HepG2 (cell line): ENCODE measurements at regions not wholly inside any gene's neighbourhood (a gene's known extent, or its start where the extent isn't known, plus 50 kb on each side); places are given as distances from the start of the nearest gene placed in this dataset.
A peak's percentile ranks its signal among the peaks of the same experiment; 100 is the strongest.

ENCODE experiments used
- ATAC-seq: fragments of 200-7000 bp; cut with Tn5 transposase; 3 replicates; pipeline ENCODE4 v1.9.1; 2020; ENCODE audit warnings: mild to moderate bottlenecking, moderate library complexity
- BruUV-seq: library from RNA; stranded (reverse); fragments of 400-500 nt; replicated peaks from 2 replicates; lab custom pipeline; 2021; lab: Mats Ljungman, UMichigan
- CTCF ChIA-PET: fragments of 300-600 bp; formaldehyde crosslinking; extraction: SDS; loops from one replicate; lab custom pipeline; 2021; ENCODE audit warnings: low total read pairs, inconsistent platforms, low intra/inter-chr PET ratio; lab: Yijun Ruan, JAX
- POLR2A ChIA-PET: fragments of 350-600 bp; sonication (Branson Sonifier 250); formaldehyde crosslinking; loops from one replicate; lab custom pipeline; 2020; ENCODE audit warnings: antibody characterized with exemption, inconsistent platforms; lab: Yijun Ruan, JAX
- DNase-seq: peaks from one replicate; pipeline ENCODE4 v3.0.0-alpha.2; 2015; ENCODE audit warnings: low spot score
- FAIRE-seq: peaks from 3 replicates; lab custom pipeline; 2011; peaks lifted over from hg19 to GRCh38; lab: Jason Lieb, UNC
- H2AFZ ChIP-seq: one replicate; pipeline ENCODE4 v1.6.1; 2011; ENCODE audit warnings: low read length, inconsistent platforms
- H3K27ac ChIP-seq: fragments of 300-600 bp; 3 replicates; pipeline ENCODE4 v1.8.0; 2011; ENCODE audit warnings: mixed run types, mild to moderate bottlenecking, mixed read lengths, low read length, inconsistent platforms; ENCODE audit not compliant: insufficient read depth; ENCODE audit errors: extremely low read length
- H3K27me3 ChIP-seq, 2 experiments: fragments of 200-600 bp in 1 of 2; 2 replicates in 1 of 2; 3 replicates in 1 of 2; pipeline versions ENCODE4 v1.6.0 to v1.8.0; 2011; ENCODE audit warnings: low read length in 2 of 2, mild to moderate bottlenecking in 2 of 2, moderate library complexity in 2 of 2, inconsistent platforms in 1 of 2; ENCODE audit not compliant: insufficient read depth in 2 of 2, control insufficient read depth in 1 of 2
- H3K36me3 ChIP-seq, 2 experiments: fragments of 200-600 bp in 1 of 2; replicated peaks in 1 of 2; 2 replicates in 1 of 2; 3 replicates in 1 of 2; pipeline versions ENCODE4 v1.5.1 to v1.8.0; 2011; ENCODE audit warnings: low read length in 2 of 2, inconsistent platforms in 1 of 2; ENCODE audit not compliant: insufficient read depth in 2 of 2, control insufficient read depth in 1 of 2
- H3K4me1 ChIP-seq: 2 replicates; pipeline ENCODE4 v1.5.1; 2012; ENCODE audit warnings: low read length, inconsistent platforms; ENCODE audit not compliant: insufficient read depth
- H3K4me2 ChIP-seq: 2 replicates; pipeline ENCODE4 v1.6.0; 2011; ENCODE audit warnings: low read depth, low read length, inconsistent platforms
- H3K4me3 ChIP-seq, 3 experiments: fragments of 200-600 bp in 1 of 3; sonication (generic), shearing (Covaris generic) in 1 of 3; replicated peaks in 1 of 3; 2 replicates each; pipeline ENCODE4 v1.5.1; 2011 to 2016; ENCODE audit warnings: low read length in 3 of 3, inconsistent platforms in 2 of 3, low read depth in 2 of 3, mild to moderate bottlenecking in 2 of 3, control low read depth in 1 of 3, mixed read lengths in 1 of 3; ENCODE audit not compliant: insufficient read depth in 1 of 3
- H3K79me2 ChIP-seq: one replicate; pipeline ENCODE4 v1.6.1; 2011; ENCODE audit warnings: low read length, inconsistent platforms; ENCODE audit not compliant: insufficient read depth
- H3K9ac ChIP-seq: 2 replicates; pipeline ENCODE4 v1.6.0; 2011; ENCODE audit warnings: mild to moderate bottlenecking, low read depth, low read length, inconsistent platforms; ENCODE audit not compliant: insufficient read depth
- H3K9me3 ChIP-seq: 2 replicates; pipeline ENCODE4 v1.5.1; 2012; ENCODE audit warnings: mild to moderate bottlenecking, low read length
- H4K20me1 ChIP-seq: 2 replicates; pipeline ENCODE4 v1.6.0; 2011; ENCODE audit warnings: inconsistent platforms, mild to moderate bottlenecking, low read length, moderate library complexity; ENCODE audit not compliant: insufficient read depth
- CCAR2 ChIP-seq: fragments of 200-400 bp; formaldehyde crosslinking; optimal IDR thresholded peaks from 2 replicates; pipeline ENCODE3; 2018; ENCODE audit warnings: low read depth, mild to moderate bottlenecking, low read length, moderate library complexity
- ISX ChIP-seq: sonication (generic); formaldehyde crosslinking; conservative IDR thresholded peaks from 2 replicates; pipeline ENCODE4 v1.5.0; 2020; ENCODE audit warnings: missing genetic modification reagents
- MTF2 ChIP-seq: sonication (generic); formaldehyde crosslinking; IDR thresholded peaks from 2 replicates; pipeline ENCODE4 v1.5.0; 2020; ENCODE audit warnings: missing genetic modification reagents, borderline replicate concordance
- NKX3-1 ChIP-seq: sonication (generic); formaldehyde crosslinking; IDR thresholded peaks from 2 replicates; pipeline ENCODE4 v1.5.0; 2020; ENCODE audit warnings: missing genetic modification reagents
- PHF20 ChIP-seq: sonication (generic); formaldehyde crosslinking; IDR thresholded peaks from 2 replicates; pipeline ENCODE4 v1.5.0; 2020; ENCODE audit warnings: mild to moderate bottlenecking, missing genetic modification reagents
- PHF8 ChIP-seq: sonication (generic); formaldehyde crosslinking; IDR thresholded peaks from 2 replicates; pipeline ENCODE4 v1.5.0; 2020; ENCODE audit warnings: missing genetic modification reagents
- SMYD3 ChIP-seq: sonication (generic); formaldehyde crosslinking; IDR thresholded peaks from 2 replicates; pipeline ENCODE4 v1.8.1; 2023; ENCODE audit warnings: mild to moderate bottlenecking, missing genetic modification reagents
- THAP8 ChIP-seq: sonication (generic); formaldehyde crosslinking; IDR thresholded peaks from 2 replicates; pipeline ENCODE4 v1.5.1; 2020; ENCODE audit warnings: missing genetic modification reagents, mild to moderate bottlenecking, borderline replicate concordance
- ZNF282 ChIP-seq: fragments of 450-650 bp; IDR thresholded peaks from 2 replicates; pipeline ENCODE4 v1.6.1; 2018; ENCODE audit not compliant: partially characterized antibody
- ZNF30 ChIP-seq: sonication (generic); formaldehyde crosslinking; IDR thresholded peaks from 2 replicates; pipeline ENCODE4 v1.5.0; 2020; ENCODE audit warnings: mild to moderate bottlenecking, missing genetic modification reagents
- ZNF329 ChIP-seq: sonication (generic); formaldehyde crosslinking; IDR thresholded peaks from 2 replicates; pipeline ENCODE4 v1.9.0; 2021; ENCODE audit warnings: low read depth, mild to moderate bottlenecking, missing genetic modification reagents
- WGBS: methylation state at CpG from one replicate; pipeline ENCODE4 v1.1.6; 2017; ENCODE audit warnings: low lambda C conversion rate; 5-methylcytosine and 5-hydroxymethylcytosine counted together
- in situ Hi-C: cut with HindIII; loops from 2 replicates; pipeline ENCODE4 v1.10.0; 2017; ENCODE audit warnings: low pct_unique_long_range_greater_than_20kb; ENCODE audit not compliant: extremely low pct_ligation_motif_present
- intact Hi-C: fragments of 100-400 bp; cut with micrococcal nuclease; formaldehyde crosslinking; loops from one replicate; pipeline ENCODE4 v1.10.0; 2022; ENCODE audit not compliant: unreplicated experiment
- TF ChIP-seq, protein P1 (sequence below): fragments of 450-650 bp; IDR thresholded peaks from 2 replicates; pipeline ENCODE4 v1.6.1; 2016

DNA sequence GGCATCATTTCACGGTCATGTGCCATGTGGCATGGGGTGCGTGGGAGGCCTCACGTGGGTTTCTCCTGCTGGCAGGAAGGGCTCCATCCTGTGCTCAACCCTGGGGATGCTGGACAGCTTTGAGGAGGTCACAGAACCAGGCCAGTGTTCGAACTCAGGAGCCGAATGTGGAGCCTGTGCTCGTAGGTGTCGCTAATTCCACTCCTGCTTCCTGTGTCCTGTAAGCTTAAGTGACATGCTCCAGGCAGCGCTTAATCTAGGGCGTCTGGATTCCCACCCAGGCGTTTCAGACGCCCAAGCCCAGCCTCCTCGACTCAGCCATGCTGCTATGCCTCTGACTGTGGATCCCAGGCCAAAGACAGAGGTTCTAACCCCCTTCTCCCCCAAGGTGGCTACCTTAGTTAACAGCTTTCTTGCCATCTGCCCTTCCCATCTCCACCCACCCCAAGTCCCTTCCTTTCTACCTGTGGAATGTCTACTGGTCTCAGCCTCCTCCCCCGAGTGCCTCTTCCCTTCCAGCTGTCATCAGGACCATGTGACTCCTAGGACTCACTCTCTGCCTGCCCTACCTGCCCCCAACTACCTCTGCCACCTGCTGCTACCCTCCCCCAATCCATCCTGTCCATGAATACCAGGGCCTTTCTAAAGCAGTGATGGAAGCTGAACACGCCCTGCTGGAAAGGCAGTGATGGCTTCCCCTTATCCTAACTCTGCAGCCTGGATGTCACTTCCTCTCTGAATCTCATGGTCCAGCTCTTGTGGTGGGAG, 255.1 kb downstream of the CDH26 start:
- H2AFZ ChIP-seq, result no peak overlapping the region
- ATAC-seq, result no peak
- no peaks in the 10 kb centered on the region for H3K36me3 ChIP-seq
- WGBS, result 14% methylated on average over 14 of the region's 14 CpGs
- no peak overlapping the region for H3K9ac ChIP-seq
- no peak overlapping the region for H3K4me3 ChIP-seq
- intact Hi-C loops (no loop called here), in situ Hi-C loops (loop anchor here (5.0 to 10.0 kb wide), 4 partner anchors 909 to 1671 kb away; no protein-coding TSS in a partner anchor)
- no peak overlapping the region for H3K4me2 ChIP-seq
- peaks cover 0 to 16% of the 10 kb centered on the region in 2 experiments; a peak in 1 of 5 replicates for H3K27me3 ChIP-seq
- no peak for TF ChIP-seq CCAR2
- TF ChIP-seq, protein P1, sequence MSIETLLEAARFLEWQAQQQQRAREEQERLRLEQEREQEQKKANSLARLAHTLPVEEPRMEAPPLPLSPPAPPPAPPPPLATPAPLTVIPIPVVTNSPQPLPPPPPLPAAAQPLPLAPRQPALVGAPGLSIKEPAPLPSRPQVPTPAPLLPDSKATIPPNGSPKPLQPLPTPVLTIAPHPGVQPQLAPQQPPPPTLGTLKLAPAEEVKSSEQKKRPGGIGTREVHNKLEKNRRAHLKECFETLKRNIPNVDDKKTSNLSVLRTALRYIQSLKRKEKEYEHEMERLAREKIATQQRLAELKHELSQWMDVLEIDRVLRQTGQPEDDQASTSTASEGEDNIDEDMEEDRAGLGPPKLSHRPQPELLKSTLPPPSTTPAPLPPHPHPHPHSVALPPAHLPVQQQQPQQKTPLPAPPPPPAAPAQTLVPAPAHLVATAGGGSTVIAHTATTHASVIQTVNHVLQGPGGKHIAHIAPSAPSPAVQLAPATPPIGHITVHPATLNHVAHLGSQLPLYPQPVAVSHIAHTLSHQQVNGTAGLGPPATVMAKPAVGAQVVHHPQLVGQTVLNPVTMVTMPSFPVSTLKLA, result peak; percentile 72
- ChIA-PET POLR2A (no interaction called here), CTCF (no interaction called here)
- BruUV-seq, result no TSS peak
- H4K20me1 ChIP-seq, result no peaks in the 10 kb centered on the region
- H3K4me1 ChIP-seq, result no peaks in the 10 kb centered on the region
- H3K27ac ChIP-seq, result no peak overlapping the region
- FAIRE-seq, result no peak
- no peaks in the 10 kb centered on the region for H3K9me3 ChIP-seq
- DNase-seq, result no peak
- H3K79me2 ChIP-seq, result no peaks in the 10 kb centered on the region

DNA sequence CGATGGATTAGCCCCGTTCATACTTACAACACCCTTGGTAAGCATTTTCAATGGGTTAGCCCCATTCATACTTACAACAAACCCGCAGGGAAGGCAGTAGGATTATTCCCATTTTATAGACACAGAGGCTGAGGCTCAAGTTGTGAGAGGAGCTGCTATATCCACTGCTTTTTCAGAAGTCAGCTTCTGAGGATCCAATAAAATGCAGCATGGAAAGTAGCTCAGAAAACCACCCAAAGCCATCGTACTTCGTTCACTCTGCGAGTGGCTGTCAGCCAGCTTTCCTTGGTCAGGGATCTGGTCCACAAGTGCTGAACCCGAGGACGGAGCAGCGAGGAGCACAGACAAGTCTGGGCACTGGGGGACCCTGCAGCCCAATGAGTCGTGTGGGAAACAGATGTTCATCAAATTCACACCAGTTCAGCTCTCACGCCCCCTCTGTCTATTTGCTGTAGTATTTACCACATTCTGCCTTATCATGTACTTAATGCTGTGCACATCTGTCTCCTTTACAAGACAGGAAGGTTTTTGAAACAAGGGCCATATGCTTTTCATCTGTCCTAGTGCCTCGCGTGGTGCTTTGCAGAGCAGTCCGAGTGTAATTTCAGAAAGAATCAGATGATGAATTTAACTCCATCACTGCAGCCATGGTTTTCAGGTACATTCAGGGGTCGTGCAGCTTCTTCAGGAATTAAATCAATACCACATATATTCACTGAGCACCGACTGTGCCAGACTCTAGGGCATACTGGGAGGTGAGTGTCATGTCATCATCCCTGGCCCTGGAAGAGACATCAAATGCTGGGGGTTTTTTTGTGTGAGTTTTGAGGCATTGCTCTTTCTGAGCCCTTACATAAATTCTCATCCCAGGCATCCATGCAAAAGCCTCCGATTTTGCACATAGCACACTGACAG, 256.9 kb downstream of the CDH26 start:
- DNase-seq (no peak), FAIRE-seq (no peak), ATAC-seq (no peak)
- no peak overlapping the region for H3K4me2 ChIP-seq
- H3K27ac ChIP-seq, result no peak overlapping the region
- POLR2A ChIA-PET, result no interaction called here
- H3K36me3 ChIP-seq, result no peaks in the 10 kb centered on the region
- 6% methylated on average over 17 of the region's 17 CpGs for WGBS
- intact Hi-C loops (no loop called here), in situ Hi-C loops (loop anchor here (5.0 to 10.0 kb wide), 4 partner anchors 907 to 1670 kb away; no protein-coding TSS in a partner anchor)
- no peak overlapping the region for H3K4me3 ChIP-seq
- H3K4me1 ChIP-seq, result no peaks in the 10 kb centered on the region
- H3K79me2 ChIP-seq, result no peaks in the 10 kb centered on the region
- H4K20me1 ChIP-seq, result no peaks in the 10 kb centered on the region
- H3K9ac ChIP-seq, result no peak overlapping the region
- H2AFZ ChIP-seq, result no peak overlapping the region
- CTCF ChIA-PET, result no interaction called here
- peaks cover 0 to 16% of the 10 kb centered on the region in 2 experiments; a peak in 2 of 5 replicates for H3K27me3 ChIP-seq
- H3K9me3 ChIP-seq, result no peaks in the 10 kb centered on the region
- no TSS peak for BruUV-seq
- TF ChIP-seq ZNF282 (no peak), NKX3-1 (CRISPR knock-in tag) (no peak), ZNF30 (no peak), ISX (no peak), PHF20 (CRISPR knock-in tag) (no peak), ZNF329 (CRISPR knock-in tag) (no peak), SMYD3 (CRISPR knock-in tag) (no peak), MTF2 (CRISPR knock-in tag) (no peak), PHF8 (no peak), THAP8 (CRISPR knock-in tag) (no peak)
